Parathyroid adenoma (tissue), 2 donors: ENCODE measurements at regions not wholly inside any gene's neighbourhood (a gene's known extent, or its start where the extent isn't known, plus 50 kb on each side); places are given as distances from the start of the nearest gene placed in this dataset.

Experiments used
- H2AFZ ChIP-seq: fragments of 300-600 bp; sonication (generic); one replicate; pipeline ENCODE4 v1.7.0; 2017; ENCODE audit warnings: antibody characterized with exemption, mild to moderate bottlenecking
- H3K27ac ChIP-seq: fragments of 300-600 bp; sonication (generic); one replicate; pipeline ENCODE4 v1.7.0; 2017
- H3K27me3 ChIP-seq: fragments of 300-600 bp; sonication (generic); one replicate; pipeline ENCODE4 v1.7.0; 2017; ENCODE audit warnings: low read length; ENCODE audit not compliant: control insufficient read depth, insufficient read depth
- H3K36me3 ChIP-seq: fragments of 300-600 bp; sonication (generic); one replicate; pipeline ENCODE4 v1.7.0; 2017; ENCODE audit warnings: low read length; ENCODE audit not compliant: control insufficient read depth, insufficient read depth
- H3K4me1 ChIP-seq: fragments of 300-600 bp; sonication (generic); one replicate; pipeline ENCODE4 v1.7.0; 2017; ENCODE audit warnings: control low read depth
- H3K4me2 ChIP-seq: fragments of 300-600 bp; sonication (generic); one replicate; pipeline ENCODE4 v1.7.0; 2017; ENCODE audit warnings: low read length
- H3K4me3 ChIP-seq: fragments of 300-600 bp; sonication (generic); one replicate; pipeline ENCODE4 v1.7.0; 2017; ENCODE audit warnings: low read depth, low read length
- H3K79me2 ChIP-seq: fragments of 300-600 bp; sonication (generic); one replicate; pipeline ENCODE4 v1.7.0; 2017; ENCODE audit warnings: control low read depth
- H3K9ac ChIP-seq: fragments of 300-600 bp; sonication (generic); one replicate; pipeline ENCODE4 v1.7.0; 2017; ENCODE audit warnings: mild to moderate bottlenecking
- H3K9me3 ChIP-seq: fragments of 300-600 bp; sonication (generic); one replicate; pipeline ENCODE4 v1.7.0; 2017; ENCODE audit warnings: low read length; ENCODE audit not compliant: control insufficient read depth
- CTCF ChIP-seq: fragments of 300-600 bp; sonication (generic); IDR thresholded peaks from one replicate; pipeline ENCODE4 v1.7.0; 2017; ENCODE audit warnings: antibody characterized with exemption, mild to moderate bottlenecking
- donor health status: primary hyperparathyroidism.

- no peak overlapping the region for H2AFZ ChIP-seq
- H3K79me2 ChIP-seq: no peaks in the 10 kb centered on the region
- H3K9me3 ChIP-seq: no peaks in the 10 kb centered on the region
- H3K27me3 ChIP-seq: no peaks in the 10 kb centered on the region
- H3K4me2 ChIP-seq: no peak overlapping the region
- H3K27ac ChIP-seq: no peak overlapping the region
- no peaks in the 10 kb centered on the region for H3K4me1 ChIP-seq
- H3K9ac ChIP-seq: no peak overlapping the region
- TF ChIP-seq CTCF: no peak
- no peaks in the 10 kb centered on the region for H3K36me3 ChIP-seq
- H3K4me3 ChIP-seq: no peak overlapping the region
These were observed 146.9 kb upstream of the MDGA2 start for GRCh38 chr14:47822326-47822725.

GRCh38 chr14:47821135-47821534 lies 145.7 kb upstream of the MDGA2 start:
- Histone ChIP-seq H3K4me2 (no peak overlapping the region), H3K9ac (no peak overlapping the region), H3K27ac (no peak overlapping the region), H3K36me3 (no peaks in the 10 kb centered on the region), H3K4me3 (no peak overlapping the region), H3K79me2 (no peaks in the 10 kb centered on the region), H3K27me3 (no peaks in the 10 kb centered on the region), H3K4me1 (no peaks in the 10 kb centered on the region), H3K9me3 (no peaks in the 10 kb centered on the region), H2AFZ (no peak overlapping the region)
- no peak for TF ChIP-seq CTCF

GRCh38 chr14:47790477-47790876 lies 115.1 kb upstream of the MDGA2 start:
- Histone ChIP-seq H3K4me2 (no peak overlapping the region), H3K27me3 (no peaks in the 10 kb centered on the region), H3K4me1 (no peaks in the 10 kb centered on the region), H3K36me3 (no peaks in the 10 kb centered on the region), H3K4me3 (no peak overlapping the region), H3K9ac (no peak overlapping the region), H2AFZ (no peak overlapping the region), H3K79me2 (no peaks in the 10 kb centered on the region), H3K9me3 (no peaks in the 10 kb centered on the region), H3K27ac (no peak overlapping the region)
- no peak for TF ChIP-seq CTCF

DNA sequence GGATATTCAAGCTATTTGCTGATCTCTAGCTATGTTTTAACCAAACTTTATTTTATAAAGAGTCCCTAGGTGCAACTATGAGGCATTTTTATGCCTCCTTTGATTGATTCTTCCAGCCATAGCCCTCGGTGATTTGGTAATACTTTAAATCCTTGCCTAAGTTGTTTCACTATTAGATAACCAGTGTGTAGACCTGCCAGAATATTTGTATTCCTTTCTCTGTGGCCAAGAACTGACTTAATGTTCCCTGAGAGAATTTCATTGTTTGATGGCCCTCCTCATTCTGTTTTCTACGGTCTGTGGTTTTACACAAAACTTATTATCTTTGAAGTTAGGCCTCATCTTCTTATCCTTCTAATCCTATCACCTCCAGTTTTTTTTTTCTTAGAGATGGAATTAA lies 109.7 kb upstream of the MDGA2 start:
- Histone ChIP-seq H3K79me2 (no peaks in the 10 kb centered on the region), H3K36me3 (no peaks in the 10 kb centered on the region), H3K4me2 (no peak overlapping the region), H3K27ac (no peak overlapping the region), H3K4me1 (no peaks in the 10 kb centered on the region), H3K9me3 (no peaks in the 10 kb centered on the region), H2AFZ (no peak overlapping the region), H3K27me3 (no peaks in the 10 kb centered on the region), H3K9ac (no peak overlapping the region), H3K4me3 (no peak overlapping the region)
- no peak for TF ChIP-seq CTCF

DNA sequence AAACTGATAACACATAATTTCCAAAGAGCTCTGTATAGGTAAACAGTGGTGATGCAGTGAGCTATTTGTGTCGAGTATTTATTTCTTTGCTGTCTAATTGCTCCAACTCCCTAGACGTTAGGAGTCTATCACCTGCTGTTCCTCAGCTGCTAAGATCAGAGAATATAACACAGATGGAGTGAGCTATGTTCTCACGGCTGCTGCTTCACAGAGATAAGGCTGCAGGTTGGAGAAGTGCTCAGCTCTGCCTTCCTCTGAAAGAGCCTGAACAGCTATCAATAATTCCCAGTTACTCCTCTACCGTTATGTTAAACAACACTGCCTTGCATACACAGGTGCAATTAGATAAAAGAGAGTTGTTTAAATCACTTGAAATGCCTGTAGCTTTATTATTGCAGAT lies 103.2 kb upstream of the MDGA2 start:
- no peak overlapping the region for H3K27ac ChIP-seq
- no peak overlapping the region for H2AFZ ChIP-seq
- H3K4me3 ChIP-seq: no peak overlapping the region
- H3K79me2 ChIP-seq: no peaks in the 10 kb centered on the region
- no peak overlapping the region for H3K4me2 ChIP-seq
- no peaks in the 10 kb centered on the region for H3K36me3 ChIP-seq
- H3K27me3 ChIP-seq: no peaks in the 10 kb centered on the region
- H3K4me1 ChIP-seq: peaks cover 3% of the 10 kb centered on the region
- no peak overlapping the region for H3K9ac ChIP-seq
- H3K9me3 ChIP-seq: no peaks in the 10 kb centered on the region
- no peak for TF ChIP-seq CTCF
